BLaER1 (cell line): ENCODE measurements at regions not wholly inside any gene's neighbourhood (a gene's known extent, or its start where the extent isn't known, plus 50 kb on each side); places are given as distances from the start of the nearest gene placed in this dataset.
"Not testable (repeated sequence)": the region's sequence is repeated elsewhere in the genome, so short reads cannot be mapped to it uniquely, and the experiment has no call there.

Source experiments
- H3K27ac ChIP-seq: shearing (Covaris generic); formaldehyde crosslinking; 2 replicates; pipeline ENCODE4 v1.8.1; 2022
- H3K27me3 ChIP-seq: shearing (Covaris generic); formaldehyde crosslinking; 2 replicates; pipeline ENCODE4 v1.8.1; 2022
- H3K36me3 ChIP-seq: shearing (Covaris generic); formaldehyde crosslinking; 2 replicates; pipeline ENCODE4 v1.8.1; 2022
- H3K4me1 ChIP-seq: shearing (Covaris generic); formaldehyde crosslinking; 2 replicates; pipeline ENCODE4 v1.8.1; 2022
- H3K4me2 ChIP-seq: shearing (Covaris generic); formaldehyde crosslinking; 2 replicates; pipeline ENCODE4 v1.8.1; 2022
- H3K4me3 ChIP-seq: shearing (Covaris generic); formaldehyde crosslinking; 2 replicates; pipeline ENCODE4 v1.8.1; 2022
- H3K9ac ChIP-seq: shearing (Covaris generic); formaldehyde crosslinking; 2 replicates; pipeline ENCODE4 v1.8.1; 2022
- H3K9me3 ChIP-seq: shearing (Covaris generic); formaldehyde crosslinking; 2 replicates; pipeline ENCODE4 v1.8.1; 2022
- H4K20me1 ChIP-seq: shearing (Covaris generic); formaldehyde crosslinking; 2 replicates; pipeline ENCODE4 v1.8.1; 2022
- Cebpa-rat ChIP-seq: shearing (Covaris generic); IDR thresholded peaks from 2 replicates; pipeline ENCODE4 v1.8.1; 2022

GRCh38 chr4:66014146-66014765 is 344.0 kb upstream of the EPHA5 start:
- Histone ChIP-seq H3K4me1 (no peaks in the 10 kb centered on the region), H3K9ac (no peak overlapping the region), H3K27ac (no peak overlapping the region), H3K4me2 (no peak overlapping the region), H4K20me1 (no peaks in the 10 kb centered on the region), H3K9me3 (peaks cover 22% of the 10 kb centered on the region), H3K27me3 (no peaks in the 10 kb centered on the region), H3K4me3 (no peak overlapping the region), H3K36me3 (no peaks in the 10 kb centered on the region)
- TF ChIP-seq Cebpa-rat = no peak

GRCh38 chr4:66000510-66001117 is 330.3 kb upstream of the EPHA5 start:
- Histone ChIP-seq H3K36me3 (no peaks in the 10 kb centered on the region), H4K20me1 (no peaks in the 10 kb centered on the region), H3K27ac (no peak overlapping the region), H3K27me3 (no peaks in the 10 kb centered on the region), H3K9me3 (no peaks in the 10 kb centered on the region), H3K4me2 (no peak overlapping the region), H3K4me1 (no peaks in the 10 kb centered on the region), H3K4me3 (no peak overlapping the region), H3K9ac (no peak overlapping the region)
- TF ChIP-seq Cebpa-rat = no peak

- no peak overlapping the region for H3K4me3 ChIP-seq
- no peaks in the 10 kb centered on the region for H3K9me3 ChIP-seq
- no peak overlapping the region for H3K27ac ChIP-seq
- no peak overlapping the region for H3K9ac ChIP-seq
- no peak for TF ChIP-seq Cebpa-rat
- no peaks in the 10 kb centered on the region for H3K36me3 ChIP-seq
- no peaks in the 10 kb centered on the region for H4K20me1 ChIP-seq
- H3K27me3 ChIP-seq = no peaks in the 10 kb centered on the region
- no peaks in the 10 kb centered on the region for H3K4me1 ChIP-seq
- H3K4me2 ChIP-seq = no peak overlapping the region
These were observed 329.2 kb upstream of the EPHA5 start for GRCh38 chr4:65999518-65999871.

GRCh38 chr4:65998807-65999517 is 328.7 kb upstream of the EPHA5 start:
- not testable (repeated sequence) for H3K27me3 ChIP-seq, H3K4me3 ChIP-seq, H3K9me3 ChIP-seq, H3K4me2 ChIP-seq, H3K4me1 ChIP-seq, H3K27ac ChIP-seq, H4K20me1 ChIP-seq, H3K9ac ChIP-seq, H3K36me3 ChIP-seq

- Histone ChIP-seq H3K9ac (no peak overlapping the region), H3K4me2 (no peak overlapping the region), H3K4me1 (no peaks in the 10 kb centered on the region), H3K9me3 (no peaks in the 10 kb centered on the region), H3K27me3 (no peaks in the 10 kb centered on the region), H3K36me3 (no peaks in the 10 kb centered on the region), H3K4me3 (no peak overlapping the region), H3K27ac (no peak overlapping the region), H4K20me1 (no peaks in the 10 kb centered on the region)
- no peak for TF ChIP-seq Cebpa-rat
These were observed 312.8 kb upstream of the EPHA5 start for GRCh38 chr4:65983061-65983460.

- Histone ChIP-seq H3K4me1 (no peaks in the 10 kb centered on the region), H3K27ac (no peak overlapping the region), H3K27me3 (no peaks in the 10 kb centered on the region), H4K20me1 (no peaks in the 10 kb centered on the region), H3K4me2 (no peak overlapping the region), H3K36me3 (no peaks in the 10 kb centered on the region), H3K9ac (no peak overlapping the region), H3K4me3 (no peak overlapping the region), H3K9me3 (peaks cover 5% of the 10 kb centered on the region; the same call in 1 of the 2 replicates)
- no peak for TF ChIP-seq Cebpa-rat
These were observed 306.0 kb upstream of the EPHA5 start for GRCh38 chr4:65976287-65976686.

- H3K4me3 ChIP-seq = no peak overlapping the region
- peaks cover 5% of the 10 kb centered on the region; the same call in 1 of the 2 replicates for H3K9me3 ChIP-seq
- H3K4me1 ChIP-seq = no peaks in the 10 kb centered on the region
- no peak overlapping the region for H3K9ac ChIP-seq
- H3K4me2 ChIP-seq = no peak overlapping the region
- no peaks in the 10 kb centered on the region for H3K27me3 ChIP-seq
- no peak overlapping the region for H3K27ac ChIP-seq
- no peaks in the 10 kb centered on the region for H3K36me3 ChIP-seq
- no peak for TF ChIP-seq Cebpa-rat
- no peaks in the 10 kb centered on the region for H4K20me1 ChIP-seq
These were observed 302.9 kb upstream of the EPHA5 start for GRCh38 chr4:65973186-65973585.

- Histone ChIP-seq H3K4me2 (no peak overlapping the region), H4K20me1 (no peaks in the 10 kb centered on the region), H3K9me3 (peaks cover 5% of the 10 kb centered on the region; the same call in 1 of the 2 replicates), H3K9ac (no peak overlapping the region), H3K27me3 (no peaks in the 10 kb centered on the region), H3K4me3 (no peak overlapping the region), H3K36me3 (no peaks in the 10 kb centered on the region), H3K27ac (no peak overlapping the region), H3K4me1 (no peaks in the 10 kb centered on the region)
- no peak for TF ChIP-seq Cebpa-rat
These were observed 301.4 kb upstream of the EPHA5 start for GRCh38 chr4:65971686-65972085.

GRCh38 chr4:65968831-65969558 is 298.7 kb upstream of the EPHA5 start:
- Histone ChIP-seq H3K4me2 (no peak overlapping the region), H3K36me3 (no peaks in the 10 kb centered on the region), H3K27ac (no peak overlapping the region), H3K9me3 (no peaks in the 10 kb centered on the region), H3K27me3 (no peaks in the 10 kb centered on the region), H3K4me1 (no peaks in the 10 kb centered on the region), H3K9ac (no peak overlapping the region), H3K4me3 (no peak overlapping the region), H4K20me1 (no peaks in the 10 kb centered on the region)
- no peak for TF ChIP-seq Cebpa-rat

- no peaks in the 10 kb centered on the region for H3K36me3 ChIP-seq
- no peak overlapping the region for H3K4me2 ChIP-seq
- H4K20me1 ChIP-seq = no peaks in the 10 kb centered on the region
These were observed 290.5 kb upstream of the EPHA5 start for GRCh38 chr4:65960751-65961150.

More at GRCh38 chr4:65960751-65961150, 290.5 kb upstream of the EPHA5 start:
- H3K27me3 ChIP-seq = no peaks in the 10 kb centered on the region
- no peaks in the 10 kb centered on the region for H3K4me1 ChIP-seq
- H3K4me3 ChIP-seq = no peak overlapping the region
- TF ChIP-seq Cebpa-rat = no peak
- no peaks in the 10 kb centered on the region for H3K9me3 ChIP-seq
- no peak overlapping the region for H3K27ac ChIP-seq
- no peak overlapping the region for H3K9ac ChIP-seq
